ENCODE measurements at regions not wholly inside any gene's neighbourhood (a gene's known extent, or its start where the extent isn't known, plus 50 kb on each side); places are given as distances from the start of the nearest gene placed in this dataset.

DNA sequence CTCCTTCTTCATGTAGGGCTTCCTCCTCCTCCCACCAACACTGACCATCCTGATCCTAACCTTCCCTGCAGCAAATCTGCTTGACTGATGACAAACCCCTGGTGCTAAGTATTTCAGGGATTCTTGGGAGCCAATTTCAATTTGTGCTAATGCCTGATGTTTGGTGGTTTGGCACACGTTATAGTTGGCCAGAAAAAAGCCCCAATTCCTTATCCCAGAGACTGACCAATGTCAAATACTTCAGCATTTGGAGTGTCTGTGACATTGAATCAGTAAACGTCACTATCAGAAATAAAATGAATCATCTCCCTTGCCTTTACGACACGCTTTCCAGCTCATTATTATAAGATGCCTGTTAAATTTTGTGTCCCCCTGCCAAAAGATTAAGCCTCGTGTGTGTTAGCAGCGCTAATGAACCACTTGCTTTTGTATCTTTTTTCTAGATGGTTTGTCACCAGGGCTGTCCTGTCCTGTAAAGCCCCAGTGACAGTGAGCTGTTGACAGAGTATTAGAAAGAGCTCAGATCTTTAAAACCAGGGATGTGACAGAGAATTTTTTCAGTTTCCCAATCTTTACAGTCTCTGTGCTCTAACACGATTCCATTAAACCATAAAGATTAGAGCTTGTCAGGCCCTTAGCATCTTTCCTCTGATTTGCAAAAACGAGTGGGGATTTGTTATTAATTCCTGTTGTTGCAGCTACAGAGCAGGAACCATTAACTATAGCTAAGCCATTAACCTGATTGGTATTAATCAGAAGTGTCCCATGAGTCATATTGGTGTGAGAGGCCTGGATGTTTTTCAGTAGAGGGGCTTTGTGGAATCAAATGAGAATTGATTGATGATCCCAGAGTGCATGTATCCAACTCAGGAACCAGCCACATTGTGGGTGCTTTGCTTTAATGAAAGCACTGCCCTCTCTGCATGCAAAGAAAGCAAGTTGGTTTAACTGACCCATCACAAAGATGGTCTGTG is 665.1 kb upstream of the PLXNA2 start:
- no peak for DNase-seq (ENCODE audit: extremely low spot score in 2 of 2)
- Histone ChIP-seq H3K27ac (no peak overlapping the region), H3K27me3 (no peaks in the 10 kb centered on the region), H3K36me3 (no peaks in the 10 kb centered on the region), H3K9me3 (peaks cover 3% of the 10 kb centered on the region), H3K4me1 (no peaks in the 10 kb centered on the region), H3K4me3 (no peak overlapping the region)
- TF ChIP-seq, protein P1, sequence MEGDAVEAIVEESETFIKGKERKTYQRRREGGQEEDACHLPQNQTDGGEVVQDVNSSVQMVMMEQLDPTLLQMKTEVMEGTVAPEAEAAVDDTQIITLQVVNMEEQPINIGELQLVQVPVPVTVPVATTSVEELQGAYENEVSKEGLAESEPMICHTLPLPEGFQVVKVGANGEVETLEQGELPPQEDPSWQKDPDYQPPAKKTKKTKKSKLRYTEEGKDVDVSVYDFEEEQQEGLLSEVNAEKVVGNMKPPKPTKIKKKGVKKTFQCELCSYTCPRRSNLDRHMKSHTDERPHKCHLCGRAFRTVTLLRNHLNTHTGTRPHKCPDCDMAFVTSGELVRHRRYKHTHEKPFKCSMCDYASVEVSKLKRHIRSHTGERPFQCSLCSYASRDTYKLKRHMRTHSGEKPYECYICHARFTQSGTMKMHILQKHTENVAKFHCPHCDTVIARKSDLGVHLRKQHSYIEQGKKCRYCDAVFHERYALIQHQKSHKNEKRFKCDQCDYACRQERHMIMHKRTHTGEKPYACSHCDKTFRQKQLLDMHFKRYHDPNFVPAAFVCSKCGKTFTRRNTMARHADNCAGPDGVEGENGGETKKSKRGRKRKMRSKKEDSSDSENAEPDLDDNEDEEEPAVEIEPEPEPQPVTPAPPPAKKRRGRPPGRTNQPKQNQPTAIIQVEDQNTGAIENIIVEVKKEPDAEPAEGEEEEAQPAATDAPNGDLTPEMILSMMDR (IDR thresholded peaks at IDR 0.05) = no peak
- TF ChIP-seq POLR2AphosphoS5 (IDR thresholded peaks at IDR 0.05; ENCODE audit: insufficient read depth in 1 of 2, low read depth in 1 of 2) (no peak), POLR2A (IDR thresholded peaks at IDR 0.05) (no peak)
- intact Hi-C loops (cut with DNase I) = no loop called here

DNA sequence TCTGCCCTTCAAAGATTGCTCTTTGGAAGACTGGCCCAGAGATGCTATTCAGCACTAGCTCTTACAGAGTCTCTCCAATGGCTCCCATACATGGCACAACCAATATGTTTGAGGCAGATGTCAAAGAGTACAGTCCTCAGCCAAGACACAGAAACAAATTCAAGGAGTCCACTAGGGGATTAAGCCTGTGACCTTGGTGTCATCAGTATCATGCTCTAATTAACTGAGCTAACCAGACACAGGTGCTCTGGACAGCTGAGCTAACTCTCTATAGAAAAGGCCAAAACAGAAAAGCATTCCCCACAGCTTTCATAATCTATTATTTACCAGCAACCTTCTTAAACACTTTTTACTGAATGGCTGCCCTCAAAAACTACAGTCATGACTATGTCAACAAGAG is 666.0 kb upstream of the PLXNA2 start:
- intact Hi-C loops (cut with DNase I) = no loop called here
- Histone ChIP-seq H3K9me3 (peaks cover 3% of the 10 kb centered on the region), H3K36me3 (no peaks in the 10 kb centered on the region), H3K4me3 (no peak overlapping the region), H3K4me1 (no peaks in the 10 kb centered on the region), H3K27me3 (no peaks in the 10 kb centered on the region), H3K27ac (no peak overlapping the region)
- DNase-seq (ENCODE audit: extremely low spot score in 2 of 2) = no peak
- TF ChIP-seq POLR2AphosphoS5 (IDR thresholded peaks at IDR 0.05; ENCODE audit: insufficient read depth in 1 of 2, low read depth in 1 of 2) = no peak
- no peak for TF ChIP-seq POLR2A (IDR thresholded peaks at IDR 0.05)
- TF ChIP-seq, protein P1 (IDR thresholded peaks at IDR 0.05) = no peak

- no peaks in the 10 kb centered on the region for H3K27me3 ChIP-seq
- intact Hi-C loops (cut with DNase I) = no loop called here
- peaks cover 3% of the 10 kb centered on the region for H3K9me3 ChIP-seq
- DNase-seq (ENCODE audit: extremely low spot score in 2 of 2) = no peak
- no peak overlapping the region for H3K27ac ChIP-seq
- no peaks in the 10 kb centered on the region for H3K36me3 ChIP-seq
- H3K4me3 ChIP-seq = no peak overlapping the region
- TF ChIP-seq, protein P1 (IDR thresholded peaks at IDR 0.05) = no peak
- TF ChIP-seq POLR2A (IDR thresholded peaks at IDR 0.05) = no peak
- no peak for TF ChIP-seq POLR2AphosphoS5 (IDR thresholded peaks at IDR 0.05; ENCODE audit: insufficient read depth in 1 of 2, low read depth in 1 of 2)
- H3K4me1 ChIP-seq = no peaks in the 10 kb centered on the region
Observed at GRCh38 chr1:208917281-208917680, 666.2 kb upstream of the CAMK1G start.

- Histone ChIP-seq H3K4me1 (no peaks in the 10 kb centered on the region), H3K4me3 (no peak overlapping the region), H3K27me3 (no peaks in the 10 kb centered on the region), H3K27ac (no peak overlapping the region), H3K36me3 (no peaks in the 10 kb centered on the region), H3K9me3 (peaks cover under 1% of the 10 kb centered on the region)
- intact Hi-C loops (cut with DNase I) = no loop called here
- TF ChIP-seq, protein P1 (IDR thresholded peaks at IDR 0.05) = no peak
- no peak for TF ChIP-seq POLR2A (IDR thresholded peaks at IDR 0.05)
- no peak for TF ChIP-seq POLR2AphosphoS5 (IDR thresholded peaks at IDR 0.05; ENCODE audit: insufficient read depth in 1 of 2, low read depth in 1 of 2)
- DNase-seq (ENCODE audit: extremely low spot score in 2 of 2) = no peak
Observed at GRCh38 chr1:208917723-208918122, 665.8 kb upstream of the CAMK1G start.

- no peak for TF ChIP-seq POLR2A (IDR thresholded peaks at IDR 0.05)
- TF ChIP-seq, protein P1 (IDR thresholded peaks at IDR 0.05) = no peak
- TF ChIP-seq POLR2AphosphoS5 (IDR thresholded peaks at IDR 0.05; ENCODE audit: insufficient read depth in 1 of 2, low read depth in 1 of 2) = no peak
- Histone ChIP-seq H3K9me3 (no peaks in the 10 kb centered on the region), H3K27ac (no peak overlapping the region), H3K4me1 (no peaks in the 10 kb centered on the region), H3K4me3 (no peak overlapping the region), H3K36me3 (no peaks in the 10 kb centered on the region), H3K27me3 (no peaks in the 10 kb centered on the region)
- intact Hi-C loops (cut with DNase I) = no loop called here
- no peak for DNase-seq (ENCODE audit: extremely low spot score in 2 of 2)
Observed at GRCh38 chr1:208918160-208918559, 665.4 kb upstream of the CAMK1G start.
